ENCODE measurements at regions not wholly inside any gene's neighbourhood (a gene's known extent, or its start where the extent isn't known, plus 50 kb on each side); places are given as distances from the start of the nearest gene placed in this dataset.

DNA sequence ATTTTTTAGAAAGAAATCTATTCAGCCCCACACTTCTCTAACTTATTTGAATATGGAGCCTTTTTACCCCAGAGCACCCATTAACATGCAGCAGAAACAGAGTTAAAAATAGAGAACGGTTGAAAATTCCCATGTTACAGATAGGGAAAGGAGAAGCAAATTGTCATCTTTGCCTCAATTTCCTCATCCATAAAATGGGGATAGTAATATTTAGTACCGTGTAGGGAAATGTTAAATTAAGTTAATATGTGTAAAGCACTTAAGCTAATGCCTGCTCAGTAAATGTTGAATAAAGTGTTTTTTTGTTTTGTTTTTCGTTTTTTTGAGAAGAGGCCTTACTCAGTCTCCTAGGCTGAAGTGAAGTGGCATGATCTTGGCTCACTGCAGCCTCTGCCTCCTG lies 50.3 kb downstream of the NAV1 start:
- DNase-seq (ENCODE audit: low read depth in 3 of 3), result no peak

DNA sequence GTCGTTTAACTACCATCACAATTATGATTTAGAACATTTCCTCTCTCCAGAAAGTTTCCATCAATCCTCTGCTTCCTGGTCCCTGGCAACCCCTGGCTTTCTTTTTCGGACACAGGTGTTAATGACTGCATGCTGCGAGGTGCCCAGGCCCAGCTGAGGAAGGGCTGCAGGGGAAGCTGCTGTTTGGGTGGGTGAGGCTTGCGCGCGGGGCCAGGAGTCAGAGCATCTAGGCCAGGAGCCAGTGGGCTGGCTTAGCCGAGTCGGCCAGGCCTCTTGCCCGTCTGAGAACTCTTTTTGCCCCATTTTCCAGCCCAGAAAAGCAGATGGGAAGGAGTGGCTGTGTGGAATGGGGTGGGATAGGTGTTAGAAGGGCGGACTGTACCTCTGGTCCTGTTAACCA lies 51.5 kb downstream of the NAV1 start:
- no peak for DNase-seq (ENCODE audit: low read depth in 3 of 3)

DNA sequence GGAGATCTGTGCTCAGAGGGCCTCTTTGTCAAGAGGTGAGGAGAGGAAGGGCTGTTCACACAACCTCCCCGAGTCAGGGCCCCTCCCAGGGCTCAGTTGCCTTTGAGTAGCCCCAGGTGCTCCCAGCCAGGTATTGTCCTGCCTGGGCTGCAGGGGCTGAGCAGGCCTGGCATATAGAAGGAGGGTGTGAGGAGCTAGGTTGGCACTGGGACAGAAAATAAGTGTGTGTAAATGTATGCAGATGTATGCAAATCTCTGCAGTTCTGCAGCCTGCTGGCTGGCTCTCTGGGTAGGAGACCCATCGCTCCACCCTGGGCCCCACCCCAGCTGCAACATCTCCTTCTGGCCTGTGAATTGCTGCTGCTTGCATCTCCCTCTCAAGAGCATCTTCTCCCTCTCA lies 52.4 kb downstream of the NAV1 start:
- no peak for DNase-seq (ENCODE audit: low read depth in 3 of 3)

DNA sequence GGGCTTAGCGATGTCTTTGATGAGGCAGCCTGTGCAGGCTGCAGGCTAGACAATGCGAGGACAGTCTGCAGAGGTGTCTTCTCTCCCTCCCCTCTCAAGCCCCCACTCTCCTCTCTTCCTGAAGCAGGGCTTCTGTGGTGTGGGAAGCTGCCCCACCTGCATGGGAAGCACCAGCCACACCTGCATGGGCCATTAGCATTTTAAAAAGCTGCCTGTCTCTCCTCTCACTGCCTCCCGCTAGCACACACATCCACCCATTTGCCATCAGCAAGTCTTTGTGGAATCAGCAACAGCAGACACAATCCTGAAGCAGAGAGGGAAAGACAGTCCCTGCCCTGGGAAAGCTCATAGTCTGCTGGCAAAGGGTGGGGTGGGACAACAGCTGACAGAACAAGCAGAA lies 53.1 kb downstream of the NAV1 start:
- DNase-seq (ENCODE audit: low read depth in 3 of 3), result no peak

DNA sequence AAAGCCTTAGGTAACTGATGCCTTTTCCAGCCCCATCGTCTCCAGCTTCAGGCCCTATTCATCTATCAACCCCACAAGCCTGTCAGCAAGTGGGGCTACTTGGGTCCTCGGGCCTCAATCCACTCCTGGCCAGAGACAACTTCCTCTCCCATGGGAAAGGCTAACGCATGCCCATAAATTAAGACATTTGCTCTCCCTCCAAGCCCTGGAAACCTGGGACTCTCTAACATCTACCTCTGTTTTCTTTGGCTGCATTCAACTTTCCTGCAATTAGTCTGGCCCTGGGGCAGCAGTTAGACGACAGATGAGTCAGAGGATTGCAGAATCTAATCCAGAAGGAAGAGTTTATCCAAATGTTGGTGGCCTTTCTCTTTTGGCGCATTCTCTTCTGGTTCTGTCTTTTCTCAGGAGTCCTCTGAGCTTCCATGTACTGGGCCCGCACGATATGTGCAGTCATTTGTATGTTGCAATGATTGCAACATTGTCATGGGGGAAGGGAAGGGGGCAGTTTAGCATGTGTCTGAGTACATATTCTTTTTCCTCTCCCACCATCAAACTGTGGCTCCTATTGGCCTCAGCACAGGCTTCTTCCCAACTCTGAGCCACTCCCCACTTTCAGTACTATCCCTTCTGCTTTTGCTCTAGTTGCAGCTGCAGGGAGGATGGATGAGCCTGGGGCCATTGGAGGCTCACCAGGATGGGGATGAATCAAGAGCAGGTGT lies 54.4 kb downstream of the NAV1 start:
- no peak for DNase-seq (ENCODE audit: low read depth in 3 of 3)

DNA sequence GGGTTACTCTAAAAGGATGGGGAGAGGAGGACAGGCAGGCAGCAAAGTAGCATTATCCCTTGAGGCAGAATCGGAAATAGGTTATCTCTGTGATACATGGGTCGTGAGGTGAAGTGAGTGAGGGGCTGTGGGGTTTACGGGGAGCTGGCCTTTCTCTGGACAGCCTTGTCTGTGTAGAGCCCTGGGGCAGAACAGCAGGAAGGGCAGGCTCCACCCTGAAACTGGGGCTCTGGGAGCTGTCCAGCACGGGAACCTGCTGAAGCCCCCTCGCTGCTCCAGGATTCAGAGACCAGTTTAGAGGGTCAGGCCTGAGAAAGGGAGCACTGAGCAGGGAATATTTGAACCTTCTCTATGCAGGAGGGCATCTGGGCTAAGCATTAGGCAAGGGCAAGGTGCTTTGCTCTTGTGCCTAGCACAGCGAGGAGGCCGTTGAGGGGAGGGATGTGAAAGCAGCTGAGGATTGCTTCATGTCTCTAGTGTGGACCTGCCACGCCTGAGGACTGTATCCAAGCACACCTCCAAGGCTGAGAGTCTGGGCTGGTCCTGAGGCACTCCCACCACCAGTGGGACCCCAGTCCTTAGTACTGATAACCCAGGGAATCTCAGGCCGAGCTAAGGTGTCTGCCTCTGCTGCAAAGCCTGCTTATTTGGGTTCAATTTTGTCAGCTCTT lies 55.8 kb downstream of the NAV1 start:
- DNase-seq (ENCODE audit: low read depth in 3 of 3), result no peak

DNA sequence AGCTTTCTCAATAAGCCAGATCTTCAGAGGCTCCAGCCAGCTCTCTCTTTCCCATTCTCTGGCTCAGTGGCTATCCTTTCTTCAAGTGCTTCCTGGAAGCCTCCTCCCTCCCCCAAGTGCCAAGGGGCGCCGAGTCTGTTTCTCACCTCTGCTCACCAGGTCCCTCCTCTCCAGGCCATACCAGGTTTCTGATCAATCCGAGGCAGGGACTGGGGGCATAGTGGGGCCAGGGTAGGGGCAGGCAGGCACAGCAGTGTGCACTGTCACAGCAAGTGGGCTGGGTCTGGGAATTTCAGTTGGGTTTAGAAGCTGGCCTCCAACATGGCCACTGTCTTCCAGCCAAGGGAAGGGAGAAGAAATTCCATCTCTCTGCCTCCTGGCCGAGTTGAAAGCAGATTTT lies 56.5 kb downstream of the NAV1 start:
- DNase-seq (ENCODE audit: low read depth in 3 of 3), result no peak

DNA sequence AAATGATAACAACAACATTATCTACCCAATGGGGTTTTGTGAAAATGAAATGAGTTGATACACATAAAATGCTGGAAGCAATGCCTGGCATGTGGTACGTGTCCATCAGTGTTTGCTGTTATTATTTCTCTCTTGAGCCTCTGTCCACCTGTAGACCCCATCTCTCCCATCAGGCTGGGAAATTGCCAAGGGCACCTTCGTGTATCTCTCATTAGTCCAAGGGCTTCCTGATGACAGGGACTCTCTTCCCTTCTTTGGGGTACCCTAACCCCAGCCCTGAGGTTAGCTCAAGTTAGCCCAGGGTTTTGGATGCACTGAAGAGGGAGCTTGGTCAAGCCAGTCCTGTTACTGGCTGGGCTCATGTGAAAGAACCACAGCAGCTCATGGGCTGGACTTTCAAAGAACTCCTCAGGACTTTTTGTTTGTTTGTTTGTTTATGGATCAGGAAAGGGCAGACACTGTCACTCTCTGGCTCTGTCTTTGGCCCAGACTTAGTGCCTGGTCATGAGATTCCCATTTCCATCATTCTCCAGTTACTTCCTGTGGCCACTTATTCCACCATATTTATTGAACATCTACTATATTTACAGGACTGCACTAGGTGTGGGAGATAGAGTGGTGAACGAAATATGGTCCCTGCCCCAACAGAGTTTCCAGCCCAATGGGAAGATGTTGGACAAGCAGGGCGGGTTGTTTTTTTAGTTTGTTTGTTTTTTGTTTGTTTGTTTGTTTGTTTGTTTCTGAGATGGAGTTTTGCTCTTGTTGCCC lies 57.4 kb downstream of the NAV1 start:
- DNase-seq (ENCODE audit: low read depth in 3 of 3), result no peak

DNA sequence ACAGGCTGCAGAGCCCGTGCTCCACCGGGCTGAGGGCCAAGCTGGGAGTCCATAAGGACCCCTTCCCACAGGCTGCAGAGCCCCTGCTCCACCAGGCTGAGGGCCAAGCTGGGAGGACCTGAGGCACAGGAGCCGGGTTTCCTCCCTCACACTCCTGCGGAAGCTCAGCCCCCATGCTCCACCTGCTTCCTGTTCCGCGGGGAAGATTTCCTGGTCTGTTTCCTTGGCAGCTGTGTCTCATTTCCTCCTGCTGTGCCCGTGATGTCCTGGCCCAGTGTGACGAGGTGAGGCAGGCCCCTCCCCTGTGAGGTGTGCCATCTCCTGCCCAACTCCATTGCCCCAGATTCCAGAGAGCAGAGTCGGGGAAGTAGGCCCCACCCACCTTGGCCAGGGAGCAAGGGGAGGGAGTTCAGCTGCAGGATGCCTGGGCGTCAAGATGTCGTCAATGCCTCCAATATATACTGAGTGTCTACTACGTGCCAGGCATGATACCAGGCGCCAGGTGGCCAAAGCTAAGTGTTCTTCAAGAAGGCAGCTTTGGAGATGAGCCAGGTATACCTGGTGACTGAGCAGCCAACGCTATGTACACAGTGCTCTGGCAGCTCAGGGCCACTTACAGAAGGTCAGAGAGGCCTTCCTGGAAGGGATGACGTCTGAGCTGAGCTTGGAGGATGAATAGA lies 58.8 kb downstream of the NAV1 start:
- DNase-seq (ENCODE audit: low read depth in 3 of 3), result no peak

DNA sequence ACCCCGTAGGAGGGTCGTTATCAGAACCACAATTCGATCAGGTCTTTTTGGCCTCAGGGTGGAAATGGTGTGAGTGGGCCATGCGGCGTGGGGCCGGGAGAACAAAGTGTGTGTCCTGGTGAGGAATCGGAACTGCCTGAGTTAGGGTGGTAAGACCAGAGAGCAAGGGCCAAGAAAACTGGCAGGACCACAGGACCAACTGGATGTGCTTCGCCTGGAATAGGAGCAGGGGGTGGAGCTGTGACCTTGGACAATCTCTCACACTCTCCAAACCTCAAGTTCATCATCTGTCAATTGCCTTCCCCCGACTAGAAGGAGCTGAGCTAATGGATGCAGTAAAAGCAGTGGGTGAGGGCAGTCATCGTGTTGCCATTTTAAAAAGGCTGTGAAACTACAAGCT lies 59.5 kb downstream of the NAV1 start:
- DNase-seq (ENCODE audit: low read depth in 3 of 3), result no peak

DNA sequence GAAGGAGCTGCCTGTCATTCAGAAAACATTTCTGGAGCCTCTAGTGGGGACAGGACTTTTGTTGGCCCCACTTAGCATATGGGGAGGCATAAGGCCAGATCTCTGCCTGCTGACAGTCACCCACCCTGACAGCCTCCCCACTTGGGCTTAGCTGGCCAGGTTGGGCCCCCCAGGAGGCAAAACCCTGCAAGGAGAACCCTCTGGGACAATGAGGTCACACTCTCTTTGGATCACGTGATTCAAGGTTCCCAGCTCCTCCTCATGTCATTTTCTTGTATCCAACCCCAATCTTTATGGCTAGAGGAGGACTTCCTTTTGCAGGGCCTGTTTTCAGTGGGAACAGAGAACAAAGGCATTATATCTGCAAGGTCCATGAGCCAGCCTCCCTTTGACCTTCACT lies 60.0 kb downstream of the NAV1 start:
- DNase-seq (ENCODE audit: low read depth in 3 of 3), result no peak

DNA sequence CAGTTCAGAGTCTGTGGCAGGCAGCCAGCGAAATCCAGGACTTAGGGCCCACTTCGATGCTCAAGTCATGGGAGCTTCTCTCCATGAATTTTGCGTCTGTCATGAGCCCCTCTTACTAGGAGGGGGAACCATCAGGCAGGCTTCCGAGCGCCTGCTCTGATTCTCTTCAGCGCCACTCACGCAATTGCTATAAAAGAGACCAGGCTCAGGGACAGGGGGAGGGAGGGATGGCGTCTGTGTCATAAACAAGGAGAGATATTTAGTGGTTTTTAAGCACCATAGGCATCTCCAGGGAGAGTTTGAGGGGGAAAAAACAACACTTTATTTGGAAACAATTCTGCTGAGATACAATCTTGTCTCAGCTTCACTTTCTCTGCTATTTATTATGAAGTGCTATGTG lies 60.6 kb downstream of the NAV1 start:
- no peak for DNase-seq (ENCODE audit: low read depth in 3 of 3)

DNA sequence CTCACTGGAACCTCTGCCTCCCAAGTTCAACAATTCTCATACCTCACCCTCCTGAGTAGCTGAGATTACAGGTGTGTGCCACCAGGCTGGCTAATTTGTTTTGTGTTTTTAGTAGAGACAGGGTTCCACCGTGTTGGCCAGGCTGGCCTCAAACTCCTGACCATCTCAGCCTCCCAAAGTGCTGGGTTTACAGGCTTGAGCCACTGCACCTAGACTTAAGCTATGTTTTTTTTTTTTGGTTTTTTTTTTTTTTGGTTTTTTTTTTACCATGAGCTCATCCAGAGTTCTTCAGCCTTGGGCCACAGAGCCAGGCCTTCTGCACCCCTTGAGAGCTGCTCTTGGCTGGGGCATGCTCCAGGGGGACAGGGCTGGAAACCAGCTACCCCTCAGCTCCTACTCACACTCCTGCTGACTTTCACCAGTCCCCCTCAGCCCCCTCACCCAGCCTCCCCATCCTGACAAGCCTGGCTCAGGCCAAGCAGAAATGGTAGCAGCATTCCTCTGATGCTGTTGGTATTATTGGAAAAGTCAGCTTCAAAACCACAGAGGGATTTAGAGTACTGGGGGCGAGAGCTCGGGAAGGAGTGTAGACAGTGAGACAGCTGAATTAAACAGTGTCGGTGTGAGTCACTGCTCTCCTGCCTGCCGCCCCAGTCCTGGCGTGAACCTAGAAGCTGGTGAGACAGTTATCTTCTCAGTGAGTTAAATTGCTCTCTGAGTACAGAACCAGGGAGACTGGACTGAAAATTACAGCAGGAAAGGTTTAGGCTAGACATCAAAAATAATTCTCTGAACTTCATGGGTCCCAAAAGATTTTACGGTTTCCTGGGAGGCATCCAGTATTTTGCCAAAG lies 63.7 kb downstream of the NAV1 start:
- no peak for DNase-seq (ENCODE audit: low read depth in 3 of 3)

DNA sequence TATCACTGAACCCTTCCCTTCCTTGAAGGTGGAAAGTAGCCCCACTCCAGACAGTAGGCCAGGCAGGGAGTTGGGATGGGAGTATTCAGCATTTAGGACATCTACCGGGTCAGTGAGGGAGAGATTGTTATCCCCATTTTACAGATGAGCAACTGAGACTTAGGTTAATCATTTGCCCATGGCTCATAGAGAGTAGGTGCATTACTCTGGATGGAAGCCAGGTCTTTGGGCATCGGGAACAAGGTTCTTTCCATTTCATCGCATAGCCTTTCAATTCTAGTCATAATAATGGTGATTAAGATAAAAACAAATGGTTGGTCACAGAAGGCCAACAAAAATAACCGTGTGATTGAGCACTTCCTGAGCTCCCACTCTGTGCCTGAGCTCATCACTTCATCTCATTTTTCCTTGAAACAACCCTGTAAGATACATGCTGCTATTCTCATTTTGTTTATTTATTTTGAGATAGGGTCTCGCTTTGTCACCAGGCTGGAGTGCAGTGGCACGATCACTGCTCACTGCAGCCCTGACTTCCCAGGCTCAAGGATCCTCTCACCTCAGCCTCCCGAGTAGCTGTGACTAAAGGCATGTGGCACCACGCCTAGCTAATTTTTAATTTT lies 64.8 kb downstream of the NAV1 start:
- no peak for DNase-seq (ENCODE audit: low read depth in 3 of 3)

DNA sequence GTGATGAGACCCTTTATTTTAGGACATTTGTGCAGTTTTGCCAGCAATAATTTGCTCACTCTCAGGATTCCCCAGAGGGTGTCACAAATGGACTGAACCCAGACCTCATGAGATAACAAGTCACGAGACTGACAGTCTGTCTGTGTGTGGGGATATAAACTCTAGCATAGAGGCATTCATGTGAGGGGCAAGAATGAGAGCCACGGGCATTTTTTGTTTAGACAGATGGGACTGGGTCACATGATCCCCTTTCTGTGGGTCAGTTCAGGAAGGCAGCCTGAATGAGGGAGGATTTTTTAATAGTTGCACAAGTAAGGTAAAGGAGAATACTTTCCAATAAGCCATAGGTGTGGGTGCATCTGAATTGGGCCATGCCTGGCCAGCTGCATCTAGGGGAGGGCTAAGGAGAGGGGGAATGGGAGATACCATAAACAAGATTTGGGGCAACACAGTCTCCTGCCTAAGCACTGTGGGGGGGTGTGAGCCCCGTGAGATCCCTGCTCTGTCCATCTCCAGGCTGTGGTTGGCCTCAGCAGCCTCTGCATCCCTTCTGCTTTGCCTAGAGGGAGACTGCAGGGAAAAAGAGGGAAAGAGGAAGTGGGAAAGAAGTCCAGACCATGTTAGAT lies 66.6 kb downstream of the NAV1 start:
- no peak for DNase-seq (ENCODE audit: low read depth in 3 of 3)

DNA sequence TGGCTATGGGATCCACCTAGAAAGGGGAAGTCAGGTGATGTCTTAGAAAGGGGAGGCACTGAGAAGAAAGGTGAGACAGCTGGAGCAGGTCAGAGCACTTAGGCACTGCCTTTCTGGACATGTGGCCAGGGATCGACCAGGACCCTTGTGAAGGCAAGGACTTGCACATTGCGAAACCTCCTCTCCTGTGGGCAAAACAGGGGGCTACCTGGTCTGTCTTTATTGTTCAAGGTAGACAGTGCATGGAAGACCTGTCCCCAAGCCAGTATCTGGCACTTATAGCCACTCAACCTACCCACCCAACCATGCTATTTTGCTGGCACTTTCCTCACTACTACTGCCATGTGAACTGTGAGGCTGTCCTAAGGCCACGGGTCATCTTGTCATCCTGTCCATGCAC lies 67.2 kb downstream of the NAV1 start:
- no peak for DNase-seq (ENCODE audit: low read depth in 3 of 3)

DNA sequence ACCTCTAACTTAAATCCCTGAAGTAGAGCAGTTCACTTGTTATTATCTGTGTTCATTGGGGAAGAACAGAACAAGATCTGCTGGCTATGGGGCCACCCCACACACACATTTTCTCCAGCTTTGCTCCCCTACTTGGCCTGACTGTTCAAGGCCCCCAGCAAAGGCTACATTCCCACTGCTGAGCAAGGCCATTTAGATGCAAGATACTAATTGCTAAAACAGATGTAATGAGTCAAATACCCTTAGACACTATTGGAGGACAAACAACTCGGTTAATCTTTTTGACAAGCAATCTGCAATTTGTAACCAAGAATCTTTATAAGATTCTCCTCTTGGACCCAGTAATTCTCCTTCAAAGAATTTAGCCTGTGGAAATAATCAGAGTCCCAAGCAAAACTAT lies 67.7 kb downstream of the NAV1 start:
- no peak for DNase-seq (ENCODE audit: low read depth in 3 of 3)

DNA sequence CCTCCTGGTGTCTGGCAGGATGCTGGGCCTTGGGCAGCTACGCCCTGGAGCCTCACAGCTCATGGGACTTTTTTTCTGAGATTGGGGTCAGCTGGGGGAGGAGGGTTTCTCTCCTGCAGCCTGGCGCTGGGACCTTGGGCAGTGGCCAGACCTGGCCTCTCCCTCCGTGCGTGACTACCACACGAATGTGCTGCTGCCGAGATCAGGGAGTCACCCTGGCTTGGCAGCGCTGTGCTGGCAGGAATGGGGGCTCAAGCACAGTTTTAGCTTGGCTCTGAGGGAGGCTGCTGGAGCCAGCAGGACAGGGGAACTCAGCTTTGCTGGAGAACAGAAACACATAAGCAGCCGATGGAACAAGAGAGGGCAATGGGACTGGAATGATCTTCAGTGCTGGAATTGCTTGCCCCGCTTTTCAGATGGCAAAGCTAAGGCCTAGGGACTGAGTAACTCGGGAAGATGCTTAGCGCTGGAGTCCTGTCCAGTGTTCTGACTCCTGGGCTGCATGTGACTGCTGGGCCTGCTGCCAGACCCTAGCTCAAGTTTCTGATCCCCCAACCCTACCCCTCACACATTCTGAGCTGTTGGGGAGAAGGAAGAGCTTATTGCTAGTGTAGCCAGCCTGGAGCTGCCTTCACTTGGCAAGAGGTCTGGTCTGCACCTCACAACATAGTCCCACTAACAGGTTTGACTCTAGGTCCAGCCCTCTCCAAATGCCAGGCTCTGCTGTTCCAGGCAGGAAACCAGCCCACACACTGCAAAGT lies 69.9 kb downstream of the NAV1 start:
- no peak for DNase-seq (ENCODE audit: low read depth in 3 of 3)

DNA sequence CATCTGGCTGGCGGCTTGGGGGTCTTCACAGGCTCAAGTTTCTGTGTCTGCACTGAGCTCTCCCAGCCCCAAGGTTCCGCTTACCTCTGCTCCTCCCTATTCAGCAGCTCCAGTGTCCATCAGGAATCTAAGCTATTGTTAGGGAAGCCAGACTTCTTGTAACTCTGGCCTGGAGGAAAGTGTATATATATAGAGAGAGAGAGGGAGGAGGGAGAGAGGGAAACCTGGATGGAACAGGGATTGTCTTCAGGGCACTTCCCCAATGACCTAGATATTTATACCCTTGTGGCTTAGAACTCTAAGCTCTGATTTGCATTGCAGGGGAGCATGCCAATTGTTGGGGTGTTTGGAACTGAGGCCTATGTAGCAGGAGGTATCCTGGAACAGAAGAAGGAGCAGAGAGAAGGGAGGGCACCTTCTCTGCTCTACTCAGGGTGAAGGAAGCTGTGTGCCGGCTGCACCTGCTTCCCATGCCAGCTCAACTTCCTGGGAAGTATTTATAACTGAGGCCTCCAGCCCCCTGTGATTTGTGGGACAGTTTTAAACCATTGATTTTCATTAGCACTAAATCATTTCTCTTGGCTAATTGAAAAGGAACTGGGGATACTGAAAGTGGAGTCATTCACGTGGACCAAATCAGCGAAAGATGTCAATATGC lies 70.9 kb downstream of the NAV1 start:
- no peak for DNase-seq (ENCODE audit: low read depth in 3 of 3)
